GM12878 (cell line): ENCODE measurements at regions not wholly inside any gene's neighbourhood (a gene's known extent, or its start where the extent isn't known, plus 50 kb on each side); places are given as distances from the start of the nearest gene placed in this dataset.

Source experiments
- BHLHE40 ChIP-seq, 2 experiments: fragments of 450-650 bp in 1 of 2; IDR thresholded peaks; 2 replicates each; pipeline ENCODE4 v1.6.1; 2011 to 2017; ENCODE audit warnings: low read depth in 2 of 2, borderline replicate concordance in 1 of 2, improper control_type of control experiment in 1 of 2, low read length in 1 of 2, mild to moderate bottlenecking in 1 of 2
- RAD21 ChIP-seq: IDR thresholded peaks from 2 replicates; pipeline ENCODE4 v1.6.1; 2011; ENCODE audit warnings: mild to moderate bottlenecking, low read depth, low read length, moderate library complexity; ENCODE audit not compliant: insufficient read depth
- TBL1XR1 ChIP-seq: IDR thresholded peaks from 2 replicates; pipeline ENCODE4 v1.6.1; 2012; ENCODE audit warnings: low read depth, low read length, improper control_type of control experiment
- ZNF24 ChIP-seq: fragments of 450-650 bp; IDR thresholded peaks from 2 replicates; pipeline ENCODE4 v1.6.1; 2017; ENCODE audit warnings: antibody characterized with exemption, mild to moderate bottlenecking
- ZNF274 ChIP-seq: IDR thresholded peaks from one replicate; pipeline ENCODE4 v1.8.0; 2011; ENCODE audit not compliant: insufficient read length, insufficient read depth
- TF ChIP-seq, protein P1 (sequence below), 3 experiments: IDR thresholded peaks in 2 of 3; conservative IDR thresholded peaks in 1 of 3; 2 replicates each; pipeline ENCODE4 v1.5.1; 2011; ENCODE audit warnings: low read depth in 3 of 3, low read length in 3 of 3, mild to moderate bottlenecking in 3 of 3, control low read depth in 2 of 3, moderate library complexity in 2 of 3, inconsistent platforms in 1 of 3, mixed read lengths in 1 of 3; ENCODE audit not compliant: control insufficient read depth in 2 of 3, insufficient read depth in 1 of 3; ENCODE audit errors: extremely low read depth in 1 of 3

DNA sequence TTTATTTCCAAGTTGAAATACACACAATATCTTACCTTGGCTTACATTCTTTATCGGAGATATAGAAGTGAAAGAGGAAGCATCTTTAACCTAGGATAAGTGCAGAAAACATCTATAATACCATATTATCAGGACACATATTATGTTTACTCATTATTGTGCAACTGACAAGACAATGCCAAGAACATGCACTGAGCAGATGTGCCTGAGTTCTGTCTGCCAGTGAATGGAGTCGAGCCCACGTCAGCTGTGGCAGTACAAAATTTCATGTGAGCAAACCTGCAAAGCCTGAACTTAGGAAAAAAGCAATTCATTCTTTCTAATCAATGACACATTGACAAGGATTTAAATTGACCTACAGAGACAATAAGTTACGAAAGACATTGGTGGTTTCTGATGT, 154.4 kb downstream of the AXIN2 start:
- TF ChIP-seq, protein P1, sequence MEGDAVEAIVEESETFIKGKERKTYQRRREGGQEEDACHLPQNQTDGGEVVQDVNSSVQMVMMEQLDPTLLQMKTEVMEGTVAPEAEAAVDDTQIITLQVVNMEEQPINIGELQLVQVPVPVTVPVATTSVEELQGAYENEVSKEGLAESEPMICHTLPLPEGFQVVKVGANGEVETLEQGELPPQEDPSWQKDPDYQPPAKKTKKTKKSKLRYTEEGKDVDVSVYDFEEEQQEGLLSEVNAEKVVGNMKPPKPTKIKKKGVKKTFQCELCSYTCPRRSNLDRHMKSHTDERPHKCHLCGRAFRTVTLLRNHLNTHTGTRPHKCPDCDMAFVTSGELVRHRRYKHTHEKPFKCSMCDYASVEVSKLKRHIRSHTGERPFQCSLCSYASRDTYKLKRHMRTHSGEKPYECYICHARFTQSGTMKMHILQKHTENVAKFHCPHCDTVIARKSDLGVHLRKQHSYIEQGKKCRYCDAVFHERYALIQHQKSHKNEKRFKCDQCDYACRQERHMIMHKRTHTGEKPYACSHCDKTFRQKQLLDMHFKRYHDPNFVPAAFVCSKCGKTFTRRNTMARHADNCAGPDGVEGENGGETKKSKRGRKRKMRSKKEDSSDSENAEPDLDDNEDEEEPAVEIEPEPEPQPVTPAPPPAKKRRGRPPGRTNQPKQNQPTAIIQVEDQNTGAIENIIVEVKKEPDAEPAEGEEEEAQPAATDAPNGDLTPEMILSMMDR (IDR thresholded peaks at IDR 0.05 in 2 of 3, conservative IDR thresholded peaks at IDR 0.05 in 1 of 3; ENCODE audit: control insufficient read depth in 2 of 3, extremely low read depth in 1 of 3, insufficient read depth in 1 of 3, low read depth in 3 of 3, low read length in 3 of 3): no peak
- no peak for TF ChIP-seq ZNF274
- TF ChIP-seq TBL1XR1: no peak
- TF ChIP-seq BHLHE40 (IDR thresholded peaks at IDR 0.05; ENCODE audit: borderline replicate concordance in 1 of 2, low read depth in 2 of 2, low read length in 1 of 2): no peak
- no peak for TF ChIP-seq ZNF24
- TF ChIP-seq RAD21: no peak
